ENCODE measurements at regions not wholly inside any gene's neighbourhood (a gene's known extent, or its start where the extent isn't known, plus 50 kb on each side); places are given as distances from the start of the nearest gene placed in this dataset.
A peak's percentile ranks its signal among the peaks of the same experiment; 100 is the strongest.
"Not testable (repeated sequence)": the region's sequence is repeated elsewhere in the genome, so short reads cannot be mapped to it uniquely, and the experiment has no call there.

DNA sequence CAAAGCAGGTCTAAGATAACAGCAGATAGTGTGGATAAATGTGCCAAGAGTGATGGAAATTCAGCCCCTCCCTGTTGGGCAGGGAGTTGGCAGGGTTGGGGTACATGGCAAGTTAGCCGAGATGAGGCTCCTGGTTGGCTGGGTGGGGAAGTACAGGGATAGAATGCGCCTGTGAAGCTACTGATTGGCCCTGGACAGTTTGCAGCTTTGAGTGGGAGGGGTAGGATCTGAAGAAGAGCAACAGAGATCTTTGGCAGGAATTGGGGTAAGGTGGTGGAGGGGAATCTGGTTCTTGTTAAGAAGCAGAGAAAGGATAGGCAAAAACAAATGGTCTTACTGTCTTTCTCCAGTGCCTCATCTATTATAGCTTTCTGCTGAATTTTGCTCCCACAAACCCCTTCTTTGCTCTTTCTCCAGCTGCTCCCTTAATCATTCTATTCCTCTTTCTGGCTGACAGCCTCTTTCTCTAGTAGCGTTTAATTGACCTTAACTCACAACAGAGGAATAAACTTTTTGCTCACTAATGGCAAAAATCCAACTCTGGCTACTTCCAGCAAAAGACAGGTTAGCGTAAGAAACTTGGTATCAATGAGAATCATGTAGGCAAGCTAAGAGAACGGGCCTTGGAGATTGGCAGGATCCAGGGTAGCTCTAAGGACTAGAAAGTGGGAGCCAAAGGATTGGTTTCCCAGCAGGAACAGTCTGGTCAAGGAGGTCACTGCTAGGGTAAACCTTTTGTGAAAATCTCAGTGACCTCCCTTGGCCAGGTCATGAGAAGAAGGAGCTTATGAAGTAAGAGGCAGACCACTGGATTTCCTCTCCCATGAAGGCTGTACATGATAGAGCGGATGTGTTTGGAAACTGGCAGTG lies 86.3 kb upstream of the CARMIL1 start:
- DNase-seq, result no peak

DNA sequence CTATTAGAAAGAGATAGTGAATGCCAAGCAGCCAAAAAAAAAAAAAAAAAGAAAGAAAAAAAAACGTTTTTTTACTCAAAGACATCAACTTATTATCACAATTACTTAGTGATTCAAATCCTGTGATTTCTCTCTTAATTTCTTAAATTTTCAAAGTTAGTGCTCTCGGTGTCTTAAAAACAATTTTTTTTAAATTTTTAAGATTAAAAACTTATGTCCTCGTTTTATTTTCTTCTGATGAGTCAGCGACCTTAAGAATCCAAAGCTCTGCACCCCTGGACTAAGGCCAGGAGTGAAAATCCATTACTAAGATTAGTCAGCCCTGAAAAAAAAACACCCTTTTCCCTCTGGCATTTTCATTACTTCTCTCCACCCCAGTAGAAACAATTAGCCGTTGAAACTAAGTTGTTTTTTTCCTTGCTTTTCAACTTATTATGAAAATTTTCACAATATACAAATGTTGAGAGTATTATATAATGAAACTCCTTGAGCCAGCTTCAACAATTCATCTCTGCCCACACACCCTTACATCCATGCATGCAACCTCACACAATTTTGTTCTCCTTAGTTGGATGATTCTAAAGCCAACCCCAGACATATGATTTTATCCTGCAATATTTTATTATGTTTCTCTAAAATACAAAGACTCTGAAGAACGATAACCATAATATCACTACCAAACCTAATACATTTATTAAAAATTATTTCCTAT lies 85.6 kb upstream of the CARMIL1 start:
- DNase-seq, result no peak

DNA sequence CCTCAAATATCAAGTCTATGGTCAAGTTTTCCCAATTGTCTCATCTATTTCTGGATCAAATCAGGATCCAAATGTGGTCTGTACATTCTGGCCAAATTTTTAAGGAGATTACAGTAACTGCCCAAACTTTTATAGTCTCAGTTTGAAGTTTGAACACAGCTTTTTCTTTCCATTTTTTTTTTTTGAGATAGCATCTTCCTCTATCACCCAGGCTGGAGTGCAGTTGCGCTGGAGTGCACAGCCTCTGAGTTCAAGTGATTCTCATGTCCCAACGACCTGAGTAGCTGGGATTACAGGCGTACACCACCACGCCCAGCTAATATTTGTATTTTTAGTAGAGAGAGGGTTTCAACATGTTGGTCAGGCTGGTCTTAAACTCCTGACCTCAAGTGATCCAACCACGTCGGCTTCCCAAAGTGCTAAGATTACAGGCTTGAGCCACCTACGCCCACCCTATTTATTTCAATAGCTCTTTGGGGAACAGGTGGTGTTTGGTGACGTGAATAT lies 84.9 kb upstream of the CARMIL1 start:
- no peak for DNase-seq

- DNase-seq, result no peak
Measured at GRCh38 chr6:25196464-25196863, 82.7 kb upstream of the CARMIL1 start.

DNA sequence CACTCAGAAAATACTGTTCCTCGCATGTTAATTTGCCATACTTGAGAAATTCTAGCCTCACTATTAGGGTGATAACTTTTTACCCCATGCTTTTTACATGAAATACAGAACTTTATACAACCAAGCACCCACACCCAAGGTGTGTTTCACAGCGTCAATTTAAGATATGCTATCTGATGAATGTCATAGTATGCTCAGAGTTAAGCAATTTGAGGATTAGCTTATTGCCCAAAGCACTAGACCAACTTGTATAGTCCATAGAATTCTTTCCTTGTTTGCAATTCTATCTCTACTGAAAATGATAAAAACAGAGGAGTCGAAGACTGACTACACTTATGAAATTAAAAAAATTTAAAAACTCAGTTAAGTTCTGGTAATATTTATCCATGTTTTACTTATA lies 82.1 kb upstream of the CARMIL1 start:
- DNase-seq, result no peak

GRCh38 chr6:25199544-25199943 lies 79.6 kb upstream of the CARMIL1 start:
- DNase-seq, result no peak

- no peak for DNase-seq
Measured at GRCh38 chr6:25202504-25202903, 76.7 kb upstream of the CARMIL1 start.

DNA sequence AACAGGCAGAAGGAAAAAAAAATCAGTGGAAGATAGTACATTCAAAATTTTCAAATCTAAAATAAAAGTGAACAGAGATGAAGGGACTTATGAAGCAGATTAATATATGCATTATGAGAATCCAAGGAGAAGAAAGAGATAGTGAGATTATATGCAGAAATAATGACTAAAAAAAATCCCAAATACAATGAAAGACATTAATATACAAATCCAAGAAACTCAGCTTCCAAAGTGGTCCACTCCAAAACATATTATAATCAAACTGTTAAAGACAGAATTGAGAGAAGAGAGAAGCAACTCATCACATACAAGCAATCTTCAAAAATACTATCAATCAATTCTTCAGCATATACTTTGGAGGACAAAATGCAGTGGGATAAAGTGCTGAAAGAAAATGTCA lies 73.5 kb upstream of the CARMIL1 start:
- DNase-seq, result no peak

- DNase-seq, result not testable (repeated sequence)
Measured at GRCh38 chr6:25207453-25208155, 71.6 kb upstream of the CARMIL1 start.

DNA sequence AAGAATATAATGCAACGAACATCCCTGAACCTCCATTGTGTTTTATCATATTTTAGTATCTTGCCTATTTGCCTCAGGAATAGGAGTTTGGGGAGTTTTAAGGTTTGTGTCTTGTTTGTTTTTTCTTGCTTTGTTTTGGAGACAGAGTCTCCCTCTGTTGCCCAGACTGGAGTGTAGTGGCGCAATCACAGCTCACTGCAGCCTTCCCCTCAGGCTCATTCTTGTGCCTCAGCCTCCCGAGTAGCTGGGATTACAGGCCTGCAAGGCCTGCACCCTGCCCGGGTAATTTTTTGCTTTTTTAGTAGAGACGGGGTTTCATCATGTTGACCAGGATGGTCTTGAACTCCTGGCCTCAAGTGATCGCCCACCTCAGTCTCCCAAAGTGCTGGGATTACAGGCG lies 63.3 kb upstream of the CARMIL1 start:
- no peak for DNase-seq

DNA sequence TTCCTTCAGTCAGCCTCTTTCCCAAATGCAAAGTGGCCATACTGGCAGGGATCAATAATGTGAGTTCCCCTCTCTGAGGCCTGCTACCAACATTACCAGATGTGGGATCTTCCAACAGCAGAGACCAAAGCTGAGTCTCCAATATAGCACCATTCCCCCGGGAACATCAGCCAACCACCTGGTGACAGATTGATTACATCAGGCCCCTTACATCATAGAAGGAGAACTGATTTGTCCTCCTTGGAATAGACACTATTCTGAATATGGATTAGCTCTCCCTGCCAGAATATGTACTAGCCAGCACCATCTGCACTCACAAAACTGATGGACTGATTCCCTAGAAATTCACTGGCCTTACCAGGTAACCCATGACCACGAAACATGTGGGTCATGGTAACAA lies 61.9 kb upstream of the CARMIL1 start:
- no peak for DNase-seq

- no peak for DNase-seq
Measured at GRCh38 chr6:25217829-25218228, 61.3 kb upstream of the CARMIL1 start.

DNA sequence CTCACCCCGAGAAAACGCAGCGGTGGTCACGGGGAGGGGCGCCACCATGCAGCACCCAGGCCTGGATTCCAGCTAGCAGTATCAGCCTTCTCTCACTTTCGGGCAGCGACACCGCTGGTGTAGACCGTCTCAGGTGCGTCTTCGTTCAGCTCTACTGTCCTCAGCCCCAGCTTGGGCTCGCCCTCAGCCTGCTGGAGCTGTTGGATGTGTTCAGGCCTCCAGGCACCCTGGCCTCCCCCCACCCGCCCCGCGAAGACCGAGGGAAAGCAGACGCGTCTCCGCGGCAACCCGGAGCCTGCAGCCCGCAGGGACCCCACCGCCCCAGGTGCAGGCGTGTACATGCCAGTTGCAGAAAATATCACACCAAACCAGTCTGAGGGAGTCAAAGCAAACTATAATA lies 60.8 kb upstream of the CARMIL1 start:
- DNase-seq, result no peak

GRCh38 chr6:25219216-25219916 lies 59.8 kb upstream of the CARMIL1 start:
- no peak for DNase-seq

DNA sequence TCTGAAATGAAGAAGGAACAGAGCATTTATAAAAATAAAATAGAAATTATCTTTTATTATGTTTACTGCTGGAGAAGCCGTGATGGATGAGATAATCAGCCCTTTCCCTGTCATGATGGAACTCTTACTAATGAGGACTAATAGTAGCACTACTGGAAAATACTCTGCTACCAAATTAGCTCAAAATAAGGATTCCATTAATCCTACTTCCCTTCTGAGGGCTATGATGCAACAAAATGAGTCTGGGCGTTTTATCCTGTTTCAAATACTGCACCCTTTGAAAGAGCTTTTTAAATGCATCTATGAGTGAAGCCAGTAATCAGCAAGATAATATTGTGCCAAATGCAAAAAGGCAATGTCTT lies 59.3 kb upstream of the CARMIL1 start:
- no peak for DNase-seq

- DNase-seq, result no peak
Measured at GRCh38 chr6:25220857-25221256, 58.3 kb upstream of the CARMIL1 start.

DNA sequence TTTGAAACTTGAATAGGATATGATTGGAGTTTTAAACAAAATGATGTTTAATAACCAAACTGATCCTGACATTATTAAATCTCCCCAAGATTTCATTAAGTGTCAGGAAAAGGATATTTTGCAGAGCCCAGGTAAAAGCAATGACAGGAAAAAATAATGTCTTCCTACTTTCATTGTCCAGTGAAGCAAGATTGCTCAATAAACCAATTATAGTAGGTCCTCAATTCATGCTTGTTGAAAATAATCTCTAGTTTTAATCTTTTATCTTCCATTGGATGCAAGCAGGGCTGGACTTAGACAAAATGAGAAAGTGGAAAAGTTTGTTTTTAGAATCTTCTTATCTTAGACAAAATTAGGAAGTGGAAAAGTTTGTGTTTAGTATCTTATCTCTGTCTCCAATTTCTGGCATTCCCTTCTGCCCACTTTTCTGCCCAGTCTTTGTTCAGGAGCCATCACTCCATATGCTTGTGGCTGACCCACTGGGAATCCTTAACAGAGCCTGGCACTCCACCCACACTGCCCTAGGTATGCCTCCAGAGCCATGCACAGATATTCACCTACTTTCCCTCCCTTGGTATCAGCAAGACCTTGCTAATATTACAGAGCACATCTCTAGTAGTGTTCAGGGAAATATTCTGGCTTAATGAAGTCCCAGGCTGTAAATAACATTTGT lies 57.0 kb upstream of the CARMIL1 start:
- no peak for DNase-seq

GRCh38 chr6:25223490-25223991 lies 55.6 kb upstream of the CARMIL1 start:
- DNase-seq, result peak; percentile 76

GRCh38 chr6:25224242-25224641 lies 54.9 kb upstream of the CARMIL1 start:
- no peak for DNase-seq

DNA sequence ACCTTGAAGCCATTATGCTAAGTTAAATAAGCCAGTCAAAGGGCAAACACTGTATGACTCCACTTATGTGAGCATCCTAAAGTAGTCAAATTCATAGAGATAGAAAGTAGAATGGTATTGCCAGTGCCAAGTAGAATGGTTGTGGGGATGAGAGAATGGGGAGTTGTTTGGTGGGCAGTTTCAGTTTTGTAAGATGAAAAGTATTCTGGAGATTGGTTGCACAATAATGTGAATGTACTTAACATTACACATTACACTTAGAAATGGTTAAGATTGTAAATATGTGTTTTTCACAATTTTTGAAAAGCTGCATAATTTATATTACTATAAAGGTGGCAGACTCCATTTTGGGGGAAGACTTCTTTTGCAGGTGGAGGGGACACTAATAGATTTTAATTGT lies 51.3 kb upstream of the CARMIL1 start:
- DNase-seq, result no peak

Measured in activated CD4-positive, alpha-beta T cell treated with anti-CD3 and anti-CD28 coated beads, Interleukin-2, amount 50 U/mL, for 16 hours (primary cell).